Endothelial cell of hepatic sinusoid (primary cell): ENCODE measurements at regions not wholly inside any gene's neighbourhood (a gene's known extent, or its start where the extent isn't known, plus 50 kb on each side); places are given as distances from the start of the nearest gene placed in this dataset.

Source experiments
- in situ Hi-C: cut with HindIII; loops from 2 replicates; pipeline ENCODE4 v1.10.0; 2017; ENCODE audit warnings: low sequenced_read_pairs

DNA sequence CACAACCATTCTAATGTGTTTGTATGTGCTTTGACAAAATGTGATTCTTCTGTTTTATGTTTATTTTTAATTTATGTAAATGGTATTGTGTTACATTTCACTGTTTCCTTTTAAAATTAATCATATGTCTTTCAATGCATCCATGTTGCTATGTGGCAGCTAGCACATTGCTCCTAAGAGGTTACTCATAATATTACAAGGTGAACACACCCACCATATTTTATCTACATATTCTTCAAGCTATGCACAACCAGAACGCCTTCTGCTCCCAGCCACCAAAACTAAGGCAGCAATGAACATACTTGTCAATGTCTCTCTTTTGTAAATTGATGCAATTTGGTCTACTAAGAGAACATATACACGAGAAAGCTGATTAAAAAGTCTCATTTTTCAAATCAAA, 160.6 kb upstream of the OSR1 start:
- in situ Hi-C loops: no loop called here

DNA sequence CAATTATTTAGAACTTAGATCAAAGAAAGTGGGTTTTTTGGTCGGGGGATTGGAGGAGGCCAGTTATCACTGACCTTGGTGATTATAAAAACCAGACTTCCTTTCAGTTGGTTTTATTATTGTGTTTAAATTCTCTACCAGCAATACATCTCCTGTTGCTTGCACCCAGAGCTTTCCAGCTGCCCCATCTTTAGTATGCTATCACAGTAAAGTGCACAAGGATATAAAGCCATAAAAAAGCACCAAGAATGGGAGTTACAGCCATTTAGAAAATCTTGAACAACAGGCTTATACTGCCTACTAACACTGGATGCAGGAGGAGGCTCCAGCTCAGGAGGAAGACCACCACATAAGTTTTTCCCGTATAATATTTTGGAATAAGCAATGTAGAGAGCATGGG, 148.7 kb upstream of the OSR1 start:
- in situ Hi-C loops: no loop called here

DNA sequence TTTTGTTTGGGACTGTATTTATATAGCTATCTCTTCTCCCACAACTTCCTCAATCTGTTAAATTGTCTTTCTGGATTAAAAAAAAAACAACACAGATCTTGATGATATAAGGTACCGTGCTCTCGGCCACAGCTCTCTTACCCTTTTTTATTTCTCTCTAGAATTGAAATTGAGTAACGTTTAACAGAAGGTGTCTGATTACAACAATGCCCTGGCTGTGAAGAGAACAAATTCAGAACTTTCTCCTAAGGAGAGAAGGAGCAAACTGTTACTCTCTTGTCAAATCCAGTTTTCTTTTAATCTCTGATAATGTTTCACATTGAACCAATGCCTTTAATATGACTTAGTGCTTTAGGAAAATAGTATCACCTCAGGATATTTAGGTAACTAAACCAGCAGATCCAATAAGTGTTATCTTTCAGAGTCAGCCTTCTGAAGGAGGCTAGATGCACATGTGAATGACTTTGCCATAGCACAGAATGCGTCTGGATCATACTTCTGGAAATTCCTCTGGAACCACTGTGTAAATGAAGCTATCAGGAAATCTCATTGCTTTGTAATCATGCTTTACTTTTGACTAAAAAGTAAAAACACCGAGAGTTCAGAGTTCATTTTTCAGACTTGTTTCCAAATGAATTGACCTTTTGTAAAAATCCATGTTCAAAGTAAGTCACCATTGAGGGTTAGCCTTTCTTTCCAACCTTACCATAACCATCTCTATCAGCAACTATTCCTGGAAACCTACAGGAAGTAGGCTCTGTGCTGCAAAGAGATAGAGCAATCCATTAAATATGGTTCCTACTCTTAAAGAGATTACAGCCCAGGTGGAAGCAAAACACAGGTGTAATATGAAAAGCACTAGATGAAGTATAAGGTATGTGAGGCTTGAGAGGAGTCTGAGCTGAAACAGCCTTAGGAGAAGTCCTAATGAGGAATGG, 147.0 kb upstream of the OSR1 start:
- in situ Hi-C loops: no loop called here

DNA sequence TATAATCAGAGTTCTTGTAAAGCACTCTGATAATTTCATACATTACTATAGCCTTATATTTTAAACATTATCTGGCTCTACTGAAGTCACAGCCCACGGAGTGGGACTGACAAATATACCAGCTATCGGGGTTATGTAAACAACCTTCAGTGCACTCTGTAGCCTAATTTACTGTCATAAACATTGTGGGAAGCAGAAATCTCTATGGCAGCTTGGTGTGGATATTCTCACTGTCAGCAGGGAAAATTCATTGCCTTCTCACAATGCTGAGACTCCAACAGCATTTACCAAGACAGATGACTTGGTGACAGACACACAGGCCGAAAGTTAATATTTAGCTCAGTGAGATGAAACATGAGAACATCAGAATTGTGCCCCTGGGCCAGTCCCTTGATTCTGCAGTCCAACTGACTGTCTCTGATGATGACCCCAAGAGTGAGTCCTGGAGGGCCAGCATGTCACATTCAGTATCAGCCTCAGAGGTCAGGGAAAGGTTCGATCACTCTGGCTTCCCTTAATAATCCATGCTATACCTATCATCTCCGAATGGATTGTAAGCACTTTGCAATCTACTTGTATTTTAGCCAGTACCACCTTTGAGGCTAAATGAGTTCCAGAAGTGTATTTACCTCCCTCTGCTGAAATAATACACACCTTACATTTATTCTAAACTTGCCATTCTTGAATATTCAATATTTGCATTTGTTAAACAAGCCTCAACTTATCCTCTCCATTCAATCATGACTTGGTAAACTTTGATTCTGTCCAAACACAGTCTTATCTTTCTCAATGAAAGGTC, 146.2 kb upstream of the OSR1 start:
- in situ Hi-C loops: no loop called here

DNA sequence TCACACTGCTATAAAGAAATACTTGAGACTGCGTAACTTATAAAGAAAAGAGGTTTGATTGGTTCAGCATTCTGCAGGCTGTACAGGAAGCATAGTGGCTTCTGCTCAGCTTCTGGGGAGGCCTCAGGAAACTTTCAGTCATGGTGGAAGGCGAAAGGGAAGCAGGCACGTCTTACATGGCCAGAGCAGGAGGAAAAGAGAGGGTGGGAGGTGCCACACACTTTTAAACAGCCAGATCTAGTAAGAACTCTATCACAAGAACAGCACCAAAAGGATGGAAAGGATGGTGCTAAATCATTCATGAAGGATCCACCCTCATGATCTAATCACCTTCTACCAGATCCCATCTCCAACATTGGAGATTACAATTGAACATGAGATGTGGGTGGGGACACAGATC, 145.5 kb upstream of the OSR1 start:
- in situ Hi-C loops: no loop called here

DNA sequence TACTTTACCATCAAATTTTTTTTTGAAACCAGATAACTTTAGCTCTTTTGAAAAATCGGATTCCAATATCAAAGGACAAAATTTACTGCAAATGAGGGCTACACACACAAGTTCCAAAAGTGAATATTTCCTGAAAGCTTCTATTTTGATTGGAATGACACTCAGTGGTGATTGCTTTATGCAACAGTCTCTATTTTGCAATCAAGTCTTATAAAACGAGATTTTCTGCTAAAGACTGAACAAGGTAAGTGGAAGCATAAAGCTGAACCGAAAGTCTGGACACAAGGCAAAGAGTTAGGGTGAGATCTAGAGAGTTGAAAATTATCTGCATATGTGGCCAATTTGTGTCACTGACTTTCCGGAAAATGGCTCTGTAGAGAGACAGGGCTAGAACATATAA, 145.0 kb upstream of the OSR1 start:
- in situ Hi-C loops: no loop called here

DNA sequence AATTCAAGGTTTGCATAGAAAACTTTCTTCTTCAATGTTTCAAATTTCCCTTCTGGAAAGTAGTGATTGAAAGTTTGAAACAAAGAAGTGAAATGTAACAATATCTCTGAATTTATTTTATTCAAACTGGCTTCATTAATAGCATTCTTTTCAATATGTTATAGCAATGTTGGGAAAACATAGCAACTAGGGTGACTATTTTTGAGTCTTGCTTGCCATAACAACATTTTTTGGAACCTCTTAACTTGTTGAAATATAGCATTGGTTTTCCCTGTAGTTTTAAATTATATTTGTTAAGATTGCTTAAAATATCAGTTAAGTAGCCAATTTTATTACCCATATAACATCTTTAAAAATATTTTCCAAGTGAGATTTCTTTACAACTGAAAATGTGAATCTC, 141.7 kb upstream of the OSR1 start:
- in situ Hi-C loops: no loop called here

DNA sequence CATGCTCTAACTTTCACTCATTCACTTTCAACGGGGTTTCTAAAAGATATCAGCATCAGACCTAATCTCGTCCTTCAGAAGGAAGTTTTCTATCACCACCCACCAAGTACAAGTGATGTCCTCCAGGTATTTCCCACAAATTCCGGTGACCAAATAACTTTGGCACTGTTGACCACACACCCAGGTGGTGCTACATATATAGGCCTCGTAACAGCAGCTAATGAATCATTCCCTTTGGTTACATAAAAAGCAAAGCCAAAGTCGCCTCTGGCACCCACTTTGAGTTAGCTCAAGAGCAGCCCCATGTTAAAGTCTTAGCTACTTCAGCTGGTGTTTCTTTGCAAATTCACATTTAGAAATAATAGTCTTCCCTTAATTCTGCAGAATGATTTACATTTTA, 138.2 kb upstream of the OSR1 start:
- in situ Hi-C loops: no loop called here

DNA sequence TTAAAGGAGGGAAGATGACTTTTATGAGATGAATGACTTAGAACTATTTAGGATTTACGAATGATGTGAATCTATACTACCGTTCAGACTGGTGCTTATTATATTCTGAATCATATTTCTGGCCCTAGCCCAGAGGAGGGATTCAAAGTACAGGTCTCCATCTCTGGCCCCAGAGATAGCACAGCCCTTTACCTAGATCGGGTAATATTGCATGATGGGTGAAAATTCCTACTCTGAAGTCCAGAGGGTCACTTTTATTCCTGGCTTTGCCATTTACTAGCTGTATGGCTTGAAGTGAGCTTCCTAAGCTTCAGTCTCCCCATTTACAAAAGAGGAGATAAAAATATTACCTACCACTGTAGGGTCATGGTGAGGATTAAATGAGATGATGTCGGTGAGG, 135.8 kb upstream of the OSR1 start:
- in situ Hi-C loops: no loop called here

DNA sequence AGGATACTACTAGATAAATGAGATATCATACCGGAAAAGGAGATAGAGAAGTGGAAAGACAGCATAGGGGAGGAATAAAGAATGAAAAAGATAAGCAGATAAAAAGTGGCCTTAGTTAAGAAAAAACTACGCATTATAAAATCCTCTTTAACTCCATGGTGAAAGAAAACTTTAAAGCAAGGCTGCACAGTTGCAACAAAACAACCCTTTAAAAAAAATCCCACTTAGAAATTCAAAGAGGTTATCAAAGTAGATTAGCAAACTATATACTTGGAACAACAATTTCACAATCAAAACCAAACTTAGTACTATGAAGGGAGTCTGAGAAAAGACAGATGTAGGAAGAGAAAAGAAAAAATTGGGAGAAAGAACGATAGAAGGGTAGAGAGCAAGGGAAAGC, 133.4 kb upstream of the OSR1 start:
- in situ Hi-C loops: no loop called here

DNA sequence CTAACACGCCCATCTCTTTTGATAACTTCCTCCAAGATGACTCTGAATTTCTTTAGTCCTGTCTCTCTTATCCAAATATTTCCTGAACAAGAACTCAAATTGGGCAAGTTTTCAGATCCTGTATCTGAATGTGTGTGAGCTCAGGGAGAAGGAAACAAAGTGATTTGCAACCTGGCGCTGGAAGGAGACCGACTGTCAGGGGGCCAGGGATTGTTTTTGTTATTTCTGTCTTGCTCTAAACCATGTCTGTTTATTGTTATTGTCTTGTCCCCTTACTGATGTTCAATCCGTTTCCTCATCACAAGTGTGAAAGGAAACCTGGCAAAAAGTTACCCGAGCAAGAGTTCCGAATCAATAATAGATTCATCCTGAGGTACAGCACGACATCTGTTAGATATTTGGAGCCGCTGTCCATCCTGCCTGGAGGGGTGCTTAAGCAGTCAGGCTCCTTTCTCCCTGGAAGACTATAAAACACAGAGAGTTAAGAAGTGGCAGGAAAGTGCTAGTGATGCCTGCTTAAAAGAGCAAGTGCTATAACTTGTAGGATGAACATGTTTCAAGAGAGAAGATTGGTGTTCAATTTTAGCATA, 132.5 kb upstream of the OSR1 start:
- in situ Hi-C loops: no loop called here

DNA sequence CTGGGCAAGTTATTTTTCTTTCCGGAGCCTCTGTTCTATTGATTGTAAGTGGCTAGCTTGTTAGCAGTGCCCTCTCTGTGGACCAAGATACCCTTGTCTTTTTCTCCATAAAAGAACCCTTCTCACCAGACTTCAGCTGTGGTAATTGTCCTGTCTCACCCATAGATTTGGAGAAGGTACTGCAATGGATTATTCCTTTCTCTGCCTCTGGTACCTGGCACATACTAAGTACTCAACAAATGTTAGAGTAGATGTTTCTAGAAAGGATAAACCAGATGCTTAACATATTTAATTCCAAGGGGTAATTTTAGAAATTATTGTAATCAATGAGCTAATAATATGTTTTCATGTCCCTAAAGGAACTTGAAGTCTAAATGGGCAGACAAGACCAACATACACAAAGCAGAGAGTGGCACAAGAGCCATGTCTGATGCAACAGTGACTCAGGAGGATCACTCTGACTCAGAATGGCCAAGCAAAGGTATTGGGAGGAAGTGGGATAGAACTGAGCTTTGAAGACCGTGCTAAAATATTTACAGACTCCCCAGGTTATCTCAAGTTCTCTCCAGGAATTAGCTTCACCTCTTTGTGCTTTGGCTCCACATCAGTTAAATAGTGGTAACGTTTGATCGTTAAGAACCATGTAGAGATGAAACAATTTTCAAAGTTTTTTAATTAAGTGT, 129.7 kb upstream of the OSR1 start:
- in situ Hi-C loops: no loop called here

DNA sequence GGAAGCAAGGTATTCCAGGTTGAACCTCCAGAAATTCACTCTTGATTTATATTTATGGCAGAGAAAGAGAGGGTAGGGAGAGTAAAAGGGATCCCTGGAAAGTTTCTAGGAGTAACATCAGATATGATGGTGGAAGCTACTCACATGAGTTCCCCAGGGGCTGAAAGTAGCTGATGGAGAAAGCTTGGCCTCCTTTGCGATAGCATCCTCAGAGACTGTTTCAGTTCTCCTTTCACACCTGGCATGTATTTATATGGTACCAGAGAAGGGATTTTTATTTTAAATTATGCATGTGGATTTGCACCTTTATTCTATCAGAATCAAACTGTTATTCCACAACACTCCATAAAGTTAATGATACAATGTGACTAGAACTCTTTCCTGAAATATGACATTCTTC, 126.3 kb upstream of the OSR1 start:
- in situ Hi-C loops: no loop called here

DNA sequence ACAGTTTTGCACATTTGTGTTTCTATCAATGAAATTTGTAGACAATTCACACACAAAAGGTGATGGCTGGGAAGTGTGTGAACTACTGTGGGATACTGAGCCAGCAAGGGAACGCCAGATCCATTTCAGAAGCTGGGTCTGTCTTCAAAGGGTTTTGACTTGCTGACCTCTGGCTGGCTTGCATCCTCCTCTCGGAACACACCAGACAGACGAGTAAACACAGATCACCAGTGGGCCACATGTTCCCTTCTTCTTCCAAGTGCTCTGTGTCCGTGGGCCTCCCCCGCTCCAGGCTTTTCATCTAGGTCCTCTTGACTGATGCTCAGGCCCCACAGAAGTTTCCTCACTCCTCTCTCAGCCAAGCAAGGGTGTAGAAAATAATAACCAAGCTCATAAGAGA, 122.2 kb upstream of the OSR1 start:
- in situ Hi-C loops: no loop called here

DNA sequence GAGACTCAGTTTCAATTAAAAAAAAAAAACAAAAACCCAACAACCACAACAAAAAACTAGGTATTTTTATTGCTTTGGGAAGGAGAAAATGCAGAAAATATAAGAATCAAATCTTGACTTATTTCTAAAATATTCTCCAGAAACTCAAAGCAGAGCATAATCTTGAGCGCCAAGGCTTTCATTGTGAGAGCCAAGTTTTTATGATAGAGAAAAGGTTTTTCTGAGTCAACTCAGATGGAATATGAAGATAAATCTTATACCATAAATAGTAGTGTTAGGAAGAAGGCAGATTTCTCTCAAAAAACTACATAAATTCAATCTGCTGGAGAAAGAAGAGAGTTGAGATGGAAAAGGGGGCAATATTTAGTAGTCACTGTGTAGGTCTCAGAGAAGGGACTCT, 121.2 kb upstream of the OSR1 start:
- in situ Hi-C loops: no loop called here

DNA sequence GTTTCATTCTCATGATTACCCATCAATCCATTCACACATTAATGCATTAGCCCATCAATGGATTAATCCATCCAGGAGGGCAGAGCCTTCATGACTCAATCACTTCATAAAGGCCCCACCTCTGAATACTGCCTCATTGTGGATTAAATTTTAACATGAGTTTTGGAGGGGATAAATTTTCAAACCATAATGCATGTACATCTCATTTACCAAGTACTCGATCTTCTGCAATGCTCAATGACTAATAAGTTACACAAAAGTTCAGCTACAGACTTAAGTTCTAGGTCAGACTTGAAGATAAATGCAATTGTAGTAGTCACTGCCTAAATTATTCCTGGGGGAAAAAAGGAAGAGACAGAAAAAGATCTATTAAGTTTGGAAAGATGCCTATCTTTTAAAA, 120.0 kb upstream of the OSR1 start:
- in situ Hi-C loops: no loop called here

DNA sequence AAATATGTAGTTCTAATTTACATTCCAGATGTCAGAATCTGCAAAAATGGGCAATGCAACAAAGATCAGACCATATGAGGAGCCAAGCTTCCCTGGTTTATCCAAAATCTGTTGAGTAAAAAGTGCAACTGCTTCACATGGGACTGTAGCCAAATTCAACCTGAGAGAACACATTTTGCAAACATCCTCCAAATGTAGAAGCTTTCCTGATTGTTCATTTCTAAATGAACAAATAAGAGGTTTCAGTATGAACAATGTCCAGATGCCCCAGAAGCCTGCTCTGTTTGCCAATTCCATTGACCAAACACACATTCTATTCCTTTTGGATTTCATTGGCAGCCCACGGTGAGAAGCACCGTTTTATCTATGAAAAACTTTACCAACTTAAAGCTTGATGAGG, 117.9 kb upstream of the OSR1 start:
- in situ Hi-C loops: no loop called here

DNA sequence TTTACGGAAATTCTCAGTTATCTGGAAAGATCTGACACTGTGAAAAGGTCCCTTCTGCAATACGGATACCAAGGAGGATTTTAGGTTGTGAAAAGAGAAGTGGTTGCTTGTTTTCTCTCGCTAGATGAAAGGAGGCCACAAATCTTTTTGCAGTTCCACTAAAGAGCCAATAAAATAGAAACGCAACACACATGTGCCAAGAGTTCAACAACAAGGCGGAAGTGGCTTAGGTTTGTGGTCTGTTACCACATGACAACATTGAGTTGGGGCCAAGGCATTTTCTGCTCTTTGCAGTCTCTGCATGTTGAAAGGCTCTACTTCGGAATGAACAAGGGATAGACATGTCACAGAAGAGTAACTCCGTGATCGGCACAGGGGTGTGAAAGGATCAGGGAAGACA, 115.7 kb upstream of the OSR1 start:
- in situ Hi-C loops: no loop called here

DNA sequence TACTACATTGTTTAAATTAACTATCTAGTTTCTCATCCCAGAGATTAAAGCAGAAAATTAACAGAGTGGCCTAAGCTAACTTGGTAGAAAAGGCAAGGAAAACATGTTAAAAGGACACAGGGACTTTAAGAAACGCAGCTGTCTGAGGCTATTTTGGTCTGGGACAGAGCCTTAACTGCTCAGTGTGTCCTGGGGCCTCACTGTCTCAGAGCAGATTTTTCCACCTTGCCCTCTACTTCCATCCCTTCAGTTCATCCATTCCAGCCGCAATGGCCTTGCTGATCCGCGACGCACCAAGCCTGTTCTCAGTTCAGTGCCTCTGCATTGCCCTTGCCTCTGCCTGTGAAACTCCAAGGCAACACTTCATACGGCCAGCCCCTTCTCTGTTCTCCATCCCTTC, 114.9 kb upstream of the OSR1 start:
- in situ Hi-C loops: no loop called here

DNA sequence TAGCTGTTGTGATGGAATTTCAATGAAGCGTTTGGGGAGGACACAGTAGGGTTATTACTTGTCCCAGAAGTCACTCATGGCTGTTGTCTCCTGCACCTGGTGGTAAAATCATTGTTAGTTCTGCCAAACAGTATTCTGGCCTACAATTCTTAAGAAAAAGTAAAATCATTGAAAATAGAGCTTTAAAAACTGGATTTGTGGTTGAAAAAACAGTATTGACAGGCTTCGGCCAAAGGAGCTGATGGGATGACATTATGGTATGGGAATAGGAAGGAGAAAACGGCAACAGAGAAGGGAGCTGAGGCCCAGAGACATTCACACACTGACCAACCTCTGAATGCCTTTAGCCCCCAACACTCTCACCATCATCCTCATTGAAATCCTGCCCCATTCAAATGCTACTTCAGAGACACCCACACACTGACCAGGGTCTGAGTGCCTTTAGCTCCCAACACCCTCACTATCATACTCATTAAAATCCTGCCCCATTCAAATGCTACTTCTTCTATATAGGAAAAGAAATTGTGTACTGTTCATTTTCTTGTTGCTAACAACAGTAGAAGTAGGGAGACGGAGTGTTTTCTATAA, 114.1 kb upstream of the OSR1 start:
- in situ Hi-C loops: no loop called here

DNA sequence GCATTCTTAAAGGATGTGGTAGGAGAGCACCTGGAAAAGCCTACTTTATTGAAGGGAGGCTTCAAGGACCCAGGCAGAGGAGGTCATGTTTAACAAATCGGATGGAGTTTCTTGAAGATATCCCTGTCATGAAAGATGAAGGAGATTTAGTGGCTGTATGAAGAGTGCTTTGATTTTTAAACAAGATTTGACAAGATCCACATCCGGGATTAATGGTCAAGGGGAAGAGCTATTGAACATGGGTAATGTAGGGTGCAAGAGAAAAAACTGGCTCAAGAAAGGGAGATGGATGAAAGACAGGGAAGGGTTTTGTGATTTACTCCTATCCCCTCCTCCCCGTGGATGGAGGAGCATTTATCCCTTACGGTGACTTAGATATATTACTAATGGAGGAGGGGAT, 113.1 kb upstream of the OSR1 start:
- in situ Hi-C loops: no loop called here
